Left kidney (tissue), 1 donor: ENCODE measurements at regions not wholly inside any gene's neighbourhood (a gene's known extent, or its start where the extent isn't known, plus 50 kb on each side); places are given as distances from the start of the nearest gene placed in this dataset.
"Not testable (repeated sequence)": the region's sequence is repeated elsewhere in the genome, so short reads cannot be mapped to it uniquely, and the experiment has no call there.

ENCODE experiments used
- DNase-seq: peaks from one replicate; pipeline ENCODE4 v3.0.0-alpha.2; 2013

- no peak for DNase-seq
Measured at GRCh38 chr16:9141813-9142212, 50.4 kb downstream of the HAPSTR1 start.

GRCh38 chr16:9144106-9144505 is 52.7 kb downstream of the HAPSTR1 start:
- no peak for DNase-seq

GRCh38 chr16:9148374-9149015 is 57.1 kb downstream of the HAPSTR1 start:
- DNase-seq, result no peak

GRCh38 chr16:9151074-9151473 is 59.6 kb downstream of the HAPSTR1 start:
- no peak for DNase-seq

- no peak for DNase-seq
Measured at GRCh38 chr16:9151597-9151996, 60.2 kb downstream of the HAPSTR1 start.

- DNase-seq, result no peak
Measured at GRCh38 chr16:9152649-9153501, 61.4 kb downstream of the HAPSTR1 start.

- no peak for DNase-seq
Measured at GRCh38 chr16:9153502-9153864, 62.0 kb downstream of the HAPSTR1 start.

GRCh38 chr16:9154567-9155410 is 63.3 kb downstream of the HAPSTR1 start:
- DNase-seq, result no peak

- DNase-seq, result no peak
Measured at GRCh38 chr16:9155871-9156270, 64.4 kb downstream of the HAPSTR1 start.

- DNase-seq, result peak; percentile 67
Measured at GRCh38 chr16:9159839-9160550, 68.6 kb downstream of the HAPSTR1 start.

GRCh38 chr16:9160551-9160911 is 69.1 kb downstream of the HAPSTR1 start:
- no peak for DNase-seq

GRCh38 chr16:9165681-9166080 is 74.2 kb downstream of the HAPSTR1 start:
- no peak for DNase-seq

- not testable (repeated sequence) for DNase-seq
Measured at GRCh38 chr16:9166326-9166993, 75.0 kb downstream of the HAPSTR1 start.

GRCh38 chr16:9169094-9169493 is 77.7 kb downstream of the HAPSTR1 start:
- no peak for DNase-seq

GRCh38 chr16:9170470-9170869 is 79.0 kb downstream of the HAPSTR1 start:
- DNase-seq, result no peak

- no peak for DNase-seq
Measured at GRCh38 chr16:9176547-9177418, 85.3 kb downstream of the HAPSTR1 start.

GRCh38 chr16:9177861-9178260 is 86.4 kb downstream of the HAPSTR1 start:
- DNase-seq, result no peak

- DNase-seq, result no peak
Measured at GRCh38 chr16:9183682-9184353, 92.4 kb downstream of the HAPSTR1 start.

- DNase-seq, result no peak
Measured at GRCh38 chr16:9184354-9184690, 92.9 kb downstream of the HAPSTR1 start.

GRCh38 chr16:9185381-9185780 is 93.9 kb downstream of the HAPSTR1 start:
- no peak for DNase-seq
